Ishikawa (cell line): ENCODE measurements at regions not wholly inside any gene's neighbourhood (a gene's known extent, or its start where the extent isn't known, plus 50 kb on each side); places are given as distances from the start of the nearest gene placed in this dataset.

Experiments used
- CEBPB ChIP-seq: IDR thresholded peaks from 2 replicates; pipeline ENCODE4 v1.6.1; 2012
- CREB1 ChIP-seq: IDR thresholded peaks from 2 replicates; pipeline ENCODE4 v1.6.1; 2012; ENCODE audit warnings: low read depth
- EGR1 ChIP-seq: IDR thresholded peaks from 2 replicates; pipeline ENCODE4 v1.6.1; 2012
- EP300 ChIP-seq: IDR thresholded peaks from 2 replicates; pipeline ENCODE4 v1.6.1; 2012; ENCODE audit warnings: borderline replicate concordance
- FOXM1 ChIP-seq: IDR thresholded peaks from 2 replicates; pipeline ENCODE4 v1.6.1; 2012; ENCODE audit warnings: low read depth, borderline replicate concordance
- MAX ChIP-seq: IDR thresholded peaks from 2 replicates; pipeline ENCODE4 v1.6.1; 2012
- NFIC ChIP-seq: IDR thresholded peaks from 2 replicates; pipeline ENCODE4 v1.6.1; 2012
- RAD21 ChIP-seq: IDR thresholded peaks from 2 replicates; pipeline ENCODE4 v1.6.1; 2012; ENCODE audit warnings: low read depth
- REST ChIP-seq: IDR thresholded peaks from 2 replicates; pipeline ENCODE4 v1.6.1; 2012; ENCODE audit warnings: low read depth, mild to moderate bottlenecking
- TAF1 ChIP-seq: IDR thresholded peaks from 2 replicates; pipeline ENCODE4 v1.6.1; 2012; ENCODE audit warnings: low read depth, mild to moderate bottlenecking
- TCF12 ChIP-seq: IDR thresholded peaks from 2 replicates; pipeline ENCODE4 v1.6.1; 2012; ENCODE audit warnings: low read depth
- TEAD4 ChIP-seq: IDR thresholded peaks from 2 replicates; pipeline ENCODE4 v1.6.1; 2012
- USF1 ChIP-seq: IDR thresholded peaks from 2 replicates; pipeline ENCODE4 v1.6.1; 2012
- YY1 ChIP-seq: IDR thresholded peaks from 2 replicates; pipeline ENCODE4 v1.6.1; 2012; ENCODE audit warnings: low read depth
- ZBTB7A ChIP-seq: IDR thresholded peaks from 2 replicates; pipeline ENCODE4 v1.6.1; 2012; ENCODE audit warnings: low read depth

- no peak for TF ChIP-seq RAD21
- TF ChIP-seq YY1 = no peak
- TF ChIP-seq REST = no peak
- no peak for TF ChIP-seq USF1
- TF ChIP-seq ZBTB7A = no peak
- TF ChIP-seq TAF1 = no peak
- TF ChIP-seq NFIC = no peak
- TF ChIP-seq TCF12 = no peak
- TF ChIP-seq FOXM1 = no peak
- no peak for TF ChIP-seq EGR1
- TF ChIP-seq CEBPB = no peak
- TF ChIP-seq TEAD4 = no peak
- TF ChIP-seq EP300 = no peak
- no peak for TF ChIP-seq CREB1
- no peak for TF ChIP-seq MAX
Measured at GRCh38 chr2:40038646-40039045, 259.6 kb upstream of the THUMPD2 start.

- TF ChIP-seq RAD21 = no peak
- TF ChIP-seq CREB1 = no peak
- no peak for TF ChIP-seq TCF12
- no peak for TF ChIP-seq YY1
- TF ChIP-seq REST = no peak
- TF ChIP-seq ZBTB7A = no peak
- no peak for TF ChIP-seq USF1
- no peak for TF ChIP-seq TEAD4
- TF ChIP-seq CEBPB = no peak
- TF ChIP-seq EGR1 = no peak
- TF ChIP-seq TAF1 = no peak
- no peak for TF ChIP-seq MAX
- no peak for TF ChIP-seq EP300
Measured at GRCh38 chr2:40037303-40037702, 258.2 kb upstream of the THUMPD2 start.

GRCh38 chr2:40036241-40036640, 257.2 kb upstream of the THUMPD2 start:
- TF ChIP-seq TEAD4 (no peak), FOXM1 (no peak), CREB1 (no peak), MAX (no peak), YY1 (no peak), NFIC (no peak), RAD21 (no peak), EGR1 (no peak), USF1 (no peak), ZBTB7A (no peak), REST (no peak), TAF1 (no peak), CEBPB (no peak), TCF12 (no peak), EP300 (no peak)

GRCh38 chr2:40034801-40035200, 255.7 kb upstream of the THUMPD2 start:
- TF ChIP-seq YY1 (no peak), USF1 (no peak), CREB1 (no peak), RAD21 (no peak), REST (no peak), CEBPB (no peak), ZBTB7A (no peak), FOXM1 (no peak), TCF12 (no peak), NFIC (no peak), MAX (no peak), TEAD4 (no peak), TAF1 (no peak)
